ENCODE measurements at regions not wholly inside any gene's neighbourhood (a gene's known extent, or its start where the extent isn't known, plus 50 kb on each side); places are given as distances from the start of the nearest gene placed in this dataset.

GRCh38 chr6:97462938-97463598, 180.1 kb upstream of the MMS22L start:
- no peak for TF ChIP-seq CTCF (IDR thresholded peaks at IDR 0.05; ENCODE audit: low read depth, low read length)
- H3K4me3 ChIP-seq (ENCODE audit: low read depth, low read length), result no peak overlapping the region

DNA sequence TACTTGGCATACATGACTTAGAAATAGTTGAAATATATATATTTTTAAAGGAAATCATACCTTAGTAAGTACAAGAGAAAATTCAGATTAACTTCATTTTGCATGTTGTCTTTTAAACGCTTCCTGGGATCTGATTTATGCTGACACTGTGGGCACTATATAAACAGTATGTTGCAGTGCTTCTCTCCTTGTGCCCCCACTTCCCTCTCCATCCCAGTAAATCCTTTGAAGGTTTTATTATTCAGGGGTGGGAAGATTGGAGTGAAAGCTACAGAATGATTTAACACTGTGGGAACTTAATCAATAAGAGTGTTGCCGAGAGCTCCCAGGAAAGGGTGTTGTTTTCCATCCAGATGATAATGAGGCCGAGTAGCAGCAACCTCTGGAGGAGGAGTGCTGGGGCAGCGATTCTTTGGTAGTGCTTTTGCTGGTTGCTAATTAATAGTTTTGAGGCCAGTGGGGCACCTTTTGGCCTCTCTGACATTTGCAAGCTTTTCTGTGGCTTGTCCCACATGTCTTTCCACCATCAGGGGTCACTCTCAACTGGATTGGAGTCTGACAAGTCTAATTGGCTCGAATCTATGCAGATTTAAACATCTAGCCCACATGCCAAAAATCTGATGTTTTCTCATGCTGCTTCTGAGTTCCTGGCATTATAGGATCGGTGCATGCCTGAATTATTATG, 183.0 kb upstream of the MMS22L start:
- no peak for TF ChIP-seq CTCF (IDR thresholded peaks at IDR 0.05; ENCODE audit: low read depth, low read length)
- no peak overlapping the region for H3K4me3 ChIP-seq (ENCODE audit: low read depth, low read length)

DNA sequence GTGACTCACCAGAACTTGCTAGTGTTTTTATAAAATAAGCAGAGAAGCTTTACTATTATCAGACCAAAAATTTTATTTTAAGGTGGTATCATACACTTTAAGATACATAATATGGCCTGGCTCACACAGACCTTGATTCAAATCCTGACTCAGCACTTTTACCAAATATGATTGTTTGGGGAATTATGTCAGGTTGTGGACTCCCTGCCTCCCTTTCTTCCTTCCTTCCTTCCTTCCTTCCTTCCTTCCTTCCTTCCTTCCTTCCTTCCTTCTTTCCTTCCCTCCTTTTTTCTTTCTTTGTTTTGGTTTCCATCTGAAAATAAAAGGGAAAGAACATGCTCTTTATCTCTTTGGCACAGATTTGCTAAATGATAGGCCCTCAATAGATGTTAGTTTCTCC, 186.0 kb upstream of the MMS22L start:
- H3K4me3 ChIP-seq (ENCODE audit: low read depth, low read length), result no peak overlapping the region
- TF ChIP-seq CTCF (IDR thresholded peaks at IDR 0.05; ENCODE audit: low read depth, low read length), result no peak

DNA sequence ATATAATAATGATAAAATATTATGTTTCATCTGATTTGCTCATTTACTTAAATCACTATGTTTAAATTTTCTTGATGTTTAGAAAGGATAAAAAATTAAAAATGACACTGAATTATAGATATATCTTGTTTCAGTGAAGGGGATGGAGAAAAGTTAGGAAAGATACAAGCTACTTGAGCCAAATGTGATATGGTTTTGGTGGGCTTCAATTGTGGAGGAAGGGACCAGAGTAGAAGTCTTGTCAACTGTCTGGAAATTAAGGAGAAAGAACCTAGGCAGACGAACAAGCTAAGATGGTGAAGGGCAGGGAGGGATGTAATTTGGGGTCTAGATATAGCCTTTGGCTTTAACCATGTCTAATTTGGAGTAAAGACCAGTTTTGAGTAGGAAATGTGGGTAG, 186.4 kb upstream of the MMS22L start:
- no peak for TF ChIP-seq CTCF (IDR thresholded peaks at IDR 0.05; ENCODE audit: low read depth, low read length)
- H3K4me3 ChIP-seq (ENCODE audit: low read depth, low read length), result no peak overlapping the region

GRCh38 chr6:97470322-97470721, 187.3 kb upstream of the MMS22L start:
- H3K4me3 ChIP-seq (ENCODE audit: low read depth, low read length), result no peak overlapping the region
- TF ChIP-seq CTCF (IDR thresholded peaks at IDR 0.05; ENCODE audit: low read depth, low read length), result no peak

GRCh38 chr6:97473979-97474378, 191.0 kb upstream of the MMS22L start:
- no peak for TF ChIP-seq CTCF (IDR thresholded peaks at IDR 0.05; ENCODE audit: low read depth, low read length)
- no peak overlapping the region for H3K4me3 ChIP-seq (ENCODE audit: low read depth, low read length)

DNA sequence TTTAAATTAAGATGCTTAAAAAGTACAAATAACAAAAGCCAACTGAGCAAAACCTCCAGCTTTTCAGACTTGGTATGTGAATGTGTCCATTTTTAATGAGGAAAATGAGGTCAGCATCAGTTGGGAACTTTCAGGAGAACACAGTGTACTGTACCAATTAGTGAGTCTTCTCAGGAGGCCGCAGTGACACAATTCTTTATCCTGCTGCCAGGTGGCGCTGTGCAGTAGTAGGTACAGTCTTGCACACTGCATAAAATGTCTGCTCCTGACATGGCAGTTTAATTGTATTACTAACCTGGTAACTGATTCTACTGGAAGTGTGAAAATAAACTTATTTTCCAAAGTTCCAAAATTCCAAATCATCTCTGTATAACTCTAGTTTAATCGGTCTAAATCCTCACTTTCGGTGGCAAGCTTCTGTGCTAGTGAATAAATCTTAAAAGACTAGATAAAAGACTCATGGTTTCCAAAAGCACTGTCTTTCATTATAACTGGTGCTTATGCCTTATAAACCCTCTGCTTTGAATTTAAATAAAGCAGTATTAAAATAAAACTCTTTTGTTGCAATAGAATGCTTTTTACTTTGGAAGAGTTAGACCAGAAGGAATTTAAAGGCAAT, 214.8 kb upstream of the MMS22L start:
- TF ChIP-seq CTCF (IDR thresholded peaks at IDR 0.05; ENCODE audit: low read depth, low read length), result peak; percentile 49
- no peak overlapping the region for H3K4me3 ChIP-seq (ENCODE audit: low read depth, low read length)

Data from WI38 (cell line).